ENCODE measurements at regions not wholly inside any gene's neighbourhood (a gene's known extent, or its start where the extent isn't known, plus 50 kb on each side); places are given as distances from the start of the nearest gene placed in this dataset.

DNA sequence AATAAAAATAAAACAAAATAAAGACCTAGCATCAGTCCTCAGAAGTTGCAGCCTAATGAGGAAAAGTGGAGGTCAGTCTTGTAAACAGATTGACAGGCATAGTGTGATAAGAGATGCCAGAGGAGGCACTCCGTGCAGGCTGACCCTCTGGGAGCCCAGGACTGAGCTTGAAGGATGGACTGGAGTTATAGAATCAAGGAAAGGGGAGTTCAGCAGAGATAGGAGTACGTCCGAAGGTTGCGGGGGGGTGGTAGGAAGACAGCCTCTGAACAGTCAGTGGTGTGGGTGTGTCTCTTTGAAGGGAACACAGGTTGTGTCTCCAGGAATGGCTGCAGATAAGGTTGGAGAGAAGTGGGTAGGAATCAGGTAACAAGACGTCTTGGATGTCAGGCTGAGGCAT, 126.1 kb upstream of the CPEB4 start:
- no peak for DNase-seq (ENCODE audit: low read depth in 4 of 4, low spot score in 3 of 4)

DNA sequence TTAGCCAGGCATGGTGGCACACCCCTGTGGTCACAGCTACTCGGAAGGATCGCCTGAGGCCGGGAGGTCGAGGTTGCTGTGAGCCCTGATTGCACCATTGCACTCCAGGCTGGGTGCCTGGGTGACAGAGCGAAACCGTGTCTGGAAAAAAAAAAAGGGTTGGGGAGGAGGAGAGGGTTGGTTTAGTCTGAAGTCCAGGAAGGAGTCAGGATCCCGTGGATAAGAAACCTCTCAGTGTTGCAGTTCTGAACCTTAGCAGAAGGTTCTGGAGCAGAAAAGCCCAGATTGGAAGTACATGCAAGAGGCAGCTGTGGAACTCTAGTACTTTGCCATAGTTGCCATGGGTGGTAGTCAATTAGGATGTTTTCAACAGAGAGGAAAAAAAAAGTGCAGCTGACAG, 125.2 kb upstream of the CPEB4 start:
- DNase-seq (ENCODE audit: low read depth in 4 of 4, low spot score in 3 of 4) = no peak

GRCh38 chr5:173763410-173763809, 124.7 kb upstream of the CPEB4 start:
- DNase-seq (ENCODE audit: low read depth in 4 of 4, low spot score in 3 of 4) = no peak

- DNase-seq (ENCODE audit: low read depth in 4 of 4, low spot score in 3 of 4) = no peak
Measured at GRCh38 chr5:173764332-173765028, 123.7 kb upstream of the CPEB4 start.

- no peak for DNase-seq (ENCODE audit: low read depth in 4 of 4, low spot score in 3 of 4)
Measured at GRCh38 chr5:173765029-173765644, 123.0 kb upstream of the CPEB4 start.

GRCh38 chr5:173765661-173766060, 122.5 kb upstream of the CPEB4 start:
- no peak for DNase-seq (ENCODE audit: low read depth in 4 of 4, low spot score in 3 of 4)

- DNase-seq (ENCODE audit: low read depth in 4 of 4, low spot score in 3 of 4) = no peak
Measured at GRCh38 chr5:173767574-173768266, 120.4 kb upstream of the CPEB4 start.

DNA sequence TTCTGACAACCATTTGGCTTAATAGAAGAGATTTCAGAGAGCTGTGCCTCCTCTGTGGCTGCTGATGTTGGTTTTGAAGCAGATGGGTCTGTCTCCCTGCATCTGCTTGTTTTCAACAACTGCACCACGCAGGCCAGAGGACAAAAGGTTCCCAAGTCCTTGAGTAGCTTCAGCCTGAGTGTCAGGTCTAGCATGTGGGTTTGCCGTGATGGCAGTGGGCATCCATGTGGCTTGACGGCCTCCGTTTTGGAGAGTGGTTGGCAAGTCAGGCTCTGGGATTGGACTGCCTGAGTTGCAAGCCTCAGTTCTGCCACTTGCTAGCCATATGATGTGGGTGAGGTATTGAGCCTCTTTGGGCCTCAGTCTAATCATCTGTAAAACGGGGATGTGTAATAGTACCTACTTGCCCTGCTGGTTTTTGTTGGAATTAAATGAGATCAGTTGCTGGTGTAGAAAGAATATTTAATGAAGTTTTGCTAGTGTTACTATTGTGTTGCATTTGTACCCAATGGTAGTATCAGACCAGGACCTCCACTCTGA, 119.8 kb upstream of the CPEB4 start:
- DNase-seq (ENCODE audit: low read depth in 4 of 4, low spot score in 3 of 4) = no peak

DNA sequence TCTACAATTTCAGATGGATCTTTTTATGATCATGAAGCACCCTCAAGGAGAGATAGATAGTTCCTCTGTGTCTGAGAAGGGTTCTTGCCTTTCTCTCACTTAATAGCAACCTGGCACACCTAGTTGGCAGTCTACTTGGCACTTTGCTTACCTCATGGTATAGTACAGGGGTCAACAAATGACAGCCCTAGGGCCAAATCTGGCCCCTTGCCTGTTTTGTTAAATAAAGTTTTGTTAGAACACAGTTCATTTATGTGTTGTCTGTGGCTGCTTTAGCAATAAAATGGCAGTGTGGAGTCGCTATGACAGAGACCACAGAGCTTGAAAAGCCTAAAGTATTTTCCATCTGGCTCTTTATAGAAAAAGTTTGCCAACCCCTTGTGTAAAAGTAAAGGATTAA, 119.3 kb upstream of the CPEB4 start:
- no peak for DNase-seq (ENCODE audit: low read depth in 4 of 4, low spot score in 3 of 4)

GRCh38 chr5:173770637-173771036, 117.5 kb upstream of the CPEB4 start:
- no peak for DNase-seq (ENCODE audit: low read depth in 4 of 4, low spot score in 3 of 4)

DNA sequence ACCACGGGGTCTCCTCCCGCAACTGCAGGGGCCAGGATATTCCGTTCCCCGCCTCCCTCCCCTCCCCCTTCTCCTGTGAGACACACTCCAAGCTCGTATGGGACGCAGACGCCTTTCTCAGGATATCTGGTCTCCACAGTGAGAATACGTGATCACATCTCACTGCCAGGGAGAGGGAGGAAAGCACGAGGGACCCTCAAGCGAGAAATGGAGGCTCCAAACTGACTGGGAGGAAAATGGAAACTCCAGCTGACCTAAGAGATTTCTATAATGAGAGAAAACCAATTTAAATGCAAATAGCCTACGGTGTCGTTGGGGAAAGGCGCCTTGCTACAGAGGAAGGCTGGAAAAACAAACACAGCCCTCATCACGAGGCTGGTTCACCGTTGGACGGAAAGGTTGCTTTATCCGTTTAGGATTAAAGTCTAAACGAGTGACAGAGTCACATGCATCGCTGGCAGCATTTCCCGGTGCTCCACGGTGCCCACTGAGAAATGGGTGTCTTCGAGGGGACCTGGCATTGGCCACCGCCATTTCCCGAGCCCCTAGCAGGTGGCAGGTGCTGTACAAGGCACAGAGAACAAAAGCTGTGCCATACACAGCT, 116.9 kb upstream of the CPEB4 start:
- DNase-seq (ENCODE audit: low read depth in 4 of 4, low spot score in 3 of 4) = no peak

GRCh38 chr5:173771725-173772383, 116.3 kb upstream of the CPEB4 start:
- no peak for DNase-seq (ENCODE audit: low read depth in 4 of 4, low spot score in 3 of 4)

DNA sequence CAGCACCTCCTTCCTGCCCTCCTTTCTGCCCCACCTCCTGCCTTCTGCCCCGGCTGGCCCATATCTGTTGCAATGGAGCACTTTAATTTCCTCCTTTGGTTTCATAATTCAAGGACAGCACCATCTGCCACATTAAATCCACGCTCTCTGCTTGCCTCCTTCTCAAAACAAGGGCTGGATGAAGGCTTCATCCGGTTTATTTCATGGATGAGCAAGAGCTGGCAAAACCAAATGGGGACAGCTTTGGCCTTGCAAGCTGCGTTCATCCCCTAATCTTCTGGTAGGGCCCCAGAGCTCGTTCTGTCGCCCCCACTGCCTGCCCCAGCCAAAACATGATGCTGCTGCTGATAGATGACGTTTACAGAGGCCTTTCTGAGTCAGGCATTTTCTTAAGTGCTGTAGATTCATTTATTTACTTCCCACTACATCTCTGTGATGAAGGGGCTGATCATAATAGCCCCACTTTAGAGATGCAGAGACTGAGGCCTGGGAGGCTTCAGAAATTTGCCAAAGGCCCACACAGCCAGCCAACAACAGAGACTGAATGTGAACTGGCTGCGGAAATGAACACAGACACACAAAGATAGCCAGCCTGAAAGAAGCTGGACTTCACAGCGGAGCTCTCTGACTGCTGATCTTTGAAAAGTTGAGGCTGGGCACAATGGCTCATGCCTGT, 115.6 kb upstream of the CPEB4 start:
- no peak for DNase-seq (ENCODE audit: low read depth in 4 of 4, low spot score in 3 of 4)

- no peak for DNase-seq (ENCODE audit: low read depth in 4 of 4, low spot score in 3 of 4)
Measured at GRCh38 chr5:173774271-173774761, 113.8 kb upstream of the CPEB4 start.

DNA sequence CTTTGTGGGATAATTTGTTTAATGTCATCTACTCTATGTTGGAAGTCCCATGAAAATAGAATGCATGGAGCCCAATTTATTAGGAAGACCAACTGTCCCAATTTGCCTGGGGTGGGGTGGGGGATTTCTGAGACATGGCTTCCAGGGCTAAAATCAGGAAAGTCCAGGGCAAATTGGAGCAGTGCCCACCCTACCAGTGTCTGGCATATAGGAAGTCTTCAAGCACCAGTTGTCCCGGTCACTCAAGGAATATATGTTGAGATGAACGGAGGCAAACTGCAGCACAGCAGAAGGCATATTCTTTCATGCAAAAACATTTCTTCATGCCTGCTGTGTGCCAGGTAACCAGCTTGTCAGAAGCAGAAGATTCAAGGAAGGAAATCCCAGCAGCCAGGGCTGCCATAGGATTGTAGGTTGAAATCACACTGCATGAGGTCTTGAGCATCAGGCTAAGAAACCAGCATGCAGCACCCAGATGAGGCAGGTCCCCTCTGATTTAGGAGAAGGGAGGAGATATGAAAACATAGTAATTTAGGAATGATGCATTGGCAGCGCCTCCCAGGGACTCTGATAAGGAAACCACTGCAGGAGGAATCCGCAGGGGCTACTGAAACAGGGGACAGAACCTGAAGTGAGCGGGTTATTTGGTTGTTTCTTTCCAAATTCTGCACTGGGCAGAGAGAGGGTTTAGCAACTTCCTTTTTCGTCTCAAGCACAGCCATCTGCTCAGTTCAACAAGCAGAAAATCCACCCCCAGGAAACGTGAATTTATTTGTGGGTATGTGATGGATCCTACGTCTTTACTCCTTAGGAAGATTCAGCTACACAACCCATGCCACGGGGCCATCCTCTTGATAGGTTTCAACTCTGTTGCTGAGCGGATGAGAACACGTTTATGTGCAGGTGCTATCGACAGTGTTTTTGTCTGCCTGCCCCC, 112.6 kb upstream of the CPEB4 start:
- DNase-seq (ENCODE audit: low read depth in 4 of 4, low spot score in 3 of 4) = no peak

DNA sequence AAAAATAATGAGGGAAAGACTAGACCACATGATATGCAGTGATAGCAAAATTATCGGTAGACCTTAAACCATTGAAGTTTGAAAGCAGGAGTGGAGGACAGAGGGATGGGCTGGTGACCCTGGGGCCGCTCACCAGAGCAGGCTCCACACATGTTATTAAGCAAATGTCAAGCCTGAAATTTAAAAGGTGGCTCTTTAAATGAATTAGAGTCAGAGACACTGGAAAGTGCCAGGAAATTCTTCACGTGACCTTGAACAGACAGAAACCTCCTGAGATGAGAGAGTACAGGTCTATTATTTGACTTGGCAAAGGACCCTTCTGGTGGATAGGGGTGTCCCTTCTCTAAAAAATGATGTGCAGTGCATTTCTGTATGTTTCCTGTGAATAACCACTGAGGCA, 111.0 kb upstream of the CPEB4 start:
- DNase-seq (ENCODE audit: low read depth in 4 of 4, low spot score in 3 of 4) = no peak

- DNase-seq (ENCODE audit: low read depth in 4 of 4, low spot score in 3 of 4) = no peak
Measured at GRCh38 chr5:173777674-173778073, 110.5 kb upstream of the CPEB4 start.

GRCh38 chr5:173778152-173778782, 109.9 kb upstream of the CPEB4 start:
- no peak for DNase-seq (ENCODE audit: low read depth in 4 of 4, low spot score in 3 of 4)
